ENCODE measurements at regions not wholly inside any gene's neighbourhood (a gene's known extent, or its start where the extent isn't known, plus 50 kb on each side); places are given as distances from the start of the nearest gene placed in this dataset.

DNA sequence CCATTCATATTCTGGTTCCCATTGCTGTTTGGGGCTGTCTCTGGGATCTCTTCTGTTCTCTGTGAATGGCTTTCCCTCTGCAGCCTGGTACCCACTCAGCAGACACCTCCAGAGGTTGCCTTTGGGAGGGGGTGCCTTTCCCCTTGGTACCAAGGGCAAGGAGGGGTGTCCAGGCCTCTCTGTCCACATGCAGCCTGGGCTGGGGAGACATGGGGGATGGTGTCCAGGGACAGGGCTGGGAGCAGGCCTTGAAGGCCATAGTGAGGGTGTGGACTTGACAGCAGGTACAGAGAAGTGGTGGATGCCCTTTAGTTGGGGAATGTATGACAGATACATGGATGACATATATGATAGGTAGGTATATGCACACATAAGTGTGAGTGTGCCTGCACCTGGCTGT lies 83.7 kb downstream of the PLXNA1 start:
- Mint-ChIP-seq H3K27me3 (ENCODE audit: low read depth) (peaks cover 17% of the 10 kb centered on the region), H3K4me1 (ENCODE audit: low read depth) (peaks cover 2% of the 10 kb centered on the region), H3K27ac (ENCODE audit: unreplicated experiment) (no peak overlapping the region), H3K4me3 (ENCODE audit: unreplicated experiment) (no peak overlapping the region), H3K9me3 (ENCODE audit: low read depth) (no peaks in the 10 kb centered on the region), H3K36me3 (ENCODE audit: low read depth) (no peaks in the 10 kb centered on the region)
- TF ChIP-seq, protein P1, sequence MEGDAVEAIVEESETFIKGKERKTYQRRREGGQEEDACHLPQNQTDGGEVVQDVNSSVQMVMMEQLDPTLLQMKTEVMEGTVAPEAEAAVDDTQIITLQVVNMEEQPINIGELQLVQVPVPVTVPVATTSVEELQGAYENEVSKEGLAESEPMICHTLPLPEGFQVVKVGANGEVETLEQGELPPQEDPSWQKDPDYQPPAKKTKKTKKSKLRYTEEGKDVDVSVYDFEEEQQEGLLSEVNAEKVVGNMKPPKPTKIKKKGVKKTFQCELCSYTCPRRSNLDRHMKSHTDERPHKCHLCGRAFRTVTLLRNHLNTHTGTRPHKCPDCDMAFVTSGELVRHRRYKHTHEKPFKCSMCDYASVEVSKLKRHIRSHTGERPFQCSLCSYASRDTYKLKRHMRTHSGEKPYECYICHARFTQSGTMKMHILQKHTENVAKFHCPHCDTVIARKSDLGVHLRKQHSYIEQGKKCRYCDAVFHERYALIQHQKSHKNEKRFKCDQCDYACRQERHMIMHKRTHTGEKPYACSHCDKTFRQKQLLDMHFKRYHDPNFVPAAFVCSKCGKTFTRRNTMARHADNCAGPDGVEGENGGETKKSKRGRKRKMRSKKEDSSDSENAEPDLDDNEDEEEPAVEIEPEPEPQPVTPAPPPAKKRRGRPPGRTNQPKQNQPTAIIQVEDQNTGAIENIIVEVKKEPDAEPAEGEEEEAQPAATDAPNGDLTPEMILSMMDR (IDR thresholded peaks at IDR 0.05): no peak
- DNase-seq (ENCODE audit: low spot score): peak; percentile 57

DNA sequence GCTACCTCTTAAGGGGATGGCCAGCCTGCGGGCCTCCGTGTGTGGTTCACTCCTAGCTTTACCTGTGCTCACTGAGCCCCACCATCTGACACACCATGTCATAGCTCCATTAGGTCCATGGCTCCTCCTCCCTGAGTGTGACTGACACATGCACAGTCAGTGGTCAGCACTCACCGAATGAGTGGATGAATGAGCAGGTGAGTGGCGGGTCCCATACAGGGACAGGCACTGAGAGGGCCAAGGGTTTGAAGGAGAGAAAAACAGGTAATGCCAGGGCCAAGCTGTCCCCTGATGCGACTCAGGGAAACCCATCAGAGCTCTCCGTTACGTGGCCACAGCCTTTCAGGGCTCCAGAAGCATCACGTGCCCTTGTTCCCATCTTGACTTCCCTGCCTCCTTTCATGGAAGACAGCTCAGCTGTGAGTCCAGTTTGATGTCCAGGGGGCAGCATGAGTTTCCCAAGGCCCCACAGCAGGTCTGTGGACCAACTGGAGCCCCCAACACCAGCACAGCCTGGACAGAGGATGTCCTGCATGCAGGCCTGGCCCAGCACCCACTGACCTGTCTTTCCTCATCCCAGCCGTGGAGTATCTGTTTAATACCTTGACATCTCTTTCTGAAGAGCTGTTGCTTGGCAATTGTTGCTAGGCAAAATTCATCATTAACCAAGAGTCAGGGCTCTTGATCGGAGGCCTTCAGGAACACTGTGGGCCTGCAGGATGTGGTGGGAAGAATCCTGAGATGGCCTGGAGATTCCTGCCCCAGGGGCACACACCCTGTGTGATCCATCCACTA lies 84.4 kb downstream of the PLXNA1 start:
- Mint-ChIP-seq H3K4me1 (ENCODE audit: low read depth) (peaks cover 2% of the 10 kb centered on the region), H3K36me3 (ENCODE audit: low read depth) (no peaks in the 10 kb centered on the region), H3K27me3 (ENCODE audit: low read depth) (peaks cover 17% of the 10 kb centered on the region), H3K4me3 (ENCODE audit: unreplicated experiment) (no peak overlapping the region), H3K9me3 (ENCODE audit: low read depth) (no peaks in the 10 kb centered on the region), H3K27ac (ENCODE audit: unreplicated experiment) (no peak overlapping the region)
- TF ChIP-seq, protein P1 (IDR thresholded peaks at IDR 0.05): no peak
- peak; percentile 51 for DNase-seq (ENCODE audit: low spot score)

DNA sequence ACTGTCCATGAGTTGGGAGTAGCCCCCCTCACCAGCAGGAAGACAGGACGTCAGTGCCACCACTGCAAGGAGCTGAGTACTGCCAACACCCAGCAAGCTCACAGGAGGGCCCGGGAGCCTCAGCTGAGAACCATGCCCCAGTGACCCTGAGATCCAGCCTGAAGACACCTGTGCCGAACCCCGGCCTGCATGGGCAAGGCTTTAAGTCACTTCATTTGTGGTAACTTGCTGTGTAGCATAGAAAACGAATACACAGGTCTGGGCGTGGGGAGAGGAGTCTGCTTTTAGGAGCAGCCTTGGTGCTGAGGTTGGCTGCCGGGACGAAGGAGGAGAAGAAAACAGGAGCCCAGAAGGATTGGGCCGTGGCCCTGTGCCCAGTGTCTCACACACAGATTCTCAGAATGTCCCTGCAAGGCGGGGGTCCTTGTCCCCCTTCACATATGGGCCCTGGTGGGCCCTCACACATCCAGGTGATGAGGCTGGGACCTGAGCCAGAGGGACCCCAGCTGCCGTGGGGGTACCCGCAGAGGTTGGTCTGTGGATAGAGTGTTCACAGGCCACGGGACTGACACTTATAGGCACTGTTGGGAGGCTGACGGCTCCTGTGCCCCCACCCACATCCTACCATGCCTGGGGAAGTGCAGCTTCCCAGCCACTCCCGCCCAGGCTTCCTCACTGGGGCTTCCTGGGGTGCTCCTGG lies 85.3 kb downstream of the PLXNA1 start:
- TF ChIP-seq, protein P1 (IDR thresholded peaks at IDR 0.05): no peak
- Mint-ChIP-seq H3K4me1 (ENCODE audit: low read depth) (peaks cover 2% of the 10 kb centered on the region), H3K27ac (ENCODE audit: unreplicated experiment) (no peak overlapping the region), H3K36me3 (ENCODE audit: low read depth) (no peaks in the 10 kb centered on the region), H3K4me3 (ENCODE audit: unreplicated experiment) (no peak overlapping the region), H3K9me3 (ENCODE audit: low read depth) (no peaks in the 10 kb centered on the region), H3K27me3 (ENCODE audit: low read depth) (peaks cover 17% of the 10 kb centered on the region)
- peak; percentile 77 for DNase-seq (ENCODE audit: low spot score)

DNA sequence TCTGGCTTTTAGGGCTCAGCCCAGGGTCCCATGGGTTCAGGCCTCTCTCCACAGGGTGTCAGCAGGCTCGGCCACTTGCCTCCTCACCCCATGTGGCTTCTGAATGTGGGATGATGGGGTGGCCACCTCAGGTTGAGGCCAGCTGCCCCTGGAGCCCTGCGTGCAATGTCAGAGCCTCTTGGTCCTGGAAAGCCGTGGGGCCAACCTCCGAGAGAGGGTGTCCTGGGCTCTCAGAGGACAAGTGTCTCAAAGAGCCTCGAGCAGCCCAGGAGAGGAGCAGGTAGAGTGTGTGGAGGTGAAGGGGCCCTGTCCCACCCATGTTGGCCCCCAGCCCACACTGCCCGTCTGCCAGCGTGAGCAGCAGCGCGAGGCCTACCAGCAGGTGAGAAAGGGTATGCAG lies 86.0 kb downstream of the PLXNA1 start:
- H3K27me3 Mint-ChIP-seq (ENCODE audit: low read depth): peaks cover 17% of the 10 kb centered on the region
- H3K9me3 Mint-ChIP-seq (ENCODE audit: low read depth): no peaks in the 10 kb centered on the region
- TF ChIP-seq, protein P1 (IDR thresholded peaks at IDR 0.05): no peak
- H3K4me3 Mint-ChIP-seq (ENCODE audit: unreplicated experiment): no peak overlapping the region
- H3K4me1 Mint-ChIP-seq (ENCODE audit: low read depth): peaks cover 4% of the 10 kb centered on the region
- peak; percentile 65 for DNase-seq (ENCODE audit: low spot score)
- H3K36me3 Mint-ChIP-seq (ENCODE audit: low read depth): no peaks in the 10 kb centered on the region
- no peak overlapping the region for H3K27ac Mint-ChIP-seq (ENCODE audit: unreplicated experiment)

DNA sequence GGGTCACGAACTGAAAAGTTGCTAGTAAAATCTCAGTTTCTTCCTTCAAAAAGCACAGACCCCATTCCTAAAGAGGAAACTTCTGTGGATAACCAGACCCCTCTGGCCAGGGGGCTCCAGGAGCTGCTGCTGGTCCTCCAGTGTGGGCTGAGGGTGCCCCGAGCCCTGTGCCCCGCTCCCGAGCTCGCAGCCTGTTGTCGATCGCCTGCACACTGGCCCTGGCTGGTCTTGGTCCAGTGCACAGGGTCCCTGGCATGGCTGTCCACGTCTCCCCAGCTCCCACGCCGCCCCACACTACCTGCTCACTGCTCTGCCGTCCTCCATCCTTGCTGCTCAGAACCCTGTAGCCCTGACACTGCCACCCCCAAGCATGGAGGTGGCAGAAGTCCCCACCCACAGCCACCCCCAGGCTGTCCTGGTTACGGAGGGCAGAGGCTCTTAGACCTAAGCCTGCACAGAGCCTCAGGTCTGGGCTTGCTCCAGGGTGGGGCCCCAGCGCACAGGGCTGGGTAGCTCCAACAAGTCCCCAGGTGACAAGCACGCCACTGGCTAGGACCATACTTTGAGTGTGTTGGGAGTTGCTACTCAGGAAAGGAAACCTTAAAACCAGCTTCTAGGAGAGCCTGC lies 87.0 kb downstream of the PLXNA1 start:
- H3K27me3 Mint-ChIP-seq (ENCODE audit: low read depth): peaks cover 17% of the 10 kb centered on the region
- H3K27ac Mint-ChIP-seq (ENCODE audit: unreplicated experiment): no peak overlapping the region
- no peaks in the 10 kb centered on the region for H3K36me3 Mint-ChIP-seq (ENCODE audit: low read depth)
- DNase-seq (ENCODE audit: low spot score): peak; percentile 87
- H3K4me3 Mint-ChIP-seq (ENCODE audit: unreplicated experiment): no peak overlapping the region
- H3K4me1 Mint-ChIP-seq (ENCODE audit: low read depth): peaks cover 4% of the 10 kb centered on the region
- peaks cover 2% of the 10 kb centered on the region for H3K9me3 Mint-ChIP-seq (ENCODE audit: low read depth)
- TF ChIP-seq, protein P1 (IDR thresholded peaks at IDR 0.05): no peak

All from chondrocyte (in vitro differentiated cells).